MM.1S (cell line): ENCODE measurements at regions not wholly inside any gene's neighbourhood (a gene's known extent, or its start where the extent isn't known, plus 50 kb on each side); places are given as distances from the start of the nearest gene placed in this dataset.

Source experiments
- EZH2 ChIP-seq: fragments of 300-600 bp; sonication (generic); optimal IDR thresholded peaks from 2 replicates; pipeline ENCODE3; 2017; ENCODE audit warnings: low read depth, mild to moderate bottlenecking, antibody characterized with exemption, low read length, mixed read lengths
- EZH2phosphoT487 ChIP-seq: fragments of 300-600 bp; sonication (generic); IDR thresholded peaks from 2 replicates; pipeline ENCODE4 v1.6.1; 2018; ENCODE audit warnings: antibody characterized with exemption, low read length
- TF ChIP-seq, protein P1 (sequence below): fragments of 300-600 bp; sonication (generic); IDR thresholded peaks from 2 replicates; pipeline ENCODE4 v1.5.1; 2016; ENCODE audit warnings: antibody characterized with exemption, low read length, mixed read lengths

- TF ChIP-seq EZH2 (no peak), EZH2phosphoT487 (no peak)
- TF ChIP-seq, protein P1, sequence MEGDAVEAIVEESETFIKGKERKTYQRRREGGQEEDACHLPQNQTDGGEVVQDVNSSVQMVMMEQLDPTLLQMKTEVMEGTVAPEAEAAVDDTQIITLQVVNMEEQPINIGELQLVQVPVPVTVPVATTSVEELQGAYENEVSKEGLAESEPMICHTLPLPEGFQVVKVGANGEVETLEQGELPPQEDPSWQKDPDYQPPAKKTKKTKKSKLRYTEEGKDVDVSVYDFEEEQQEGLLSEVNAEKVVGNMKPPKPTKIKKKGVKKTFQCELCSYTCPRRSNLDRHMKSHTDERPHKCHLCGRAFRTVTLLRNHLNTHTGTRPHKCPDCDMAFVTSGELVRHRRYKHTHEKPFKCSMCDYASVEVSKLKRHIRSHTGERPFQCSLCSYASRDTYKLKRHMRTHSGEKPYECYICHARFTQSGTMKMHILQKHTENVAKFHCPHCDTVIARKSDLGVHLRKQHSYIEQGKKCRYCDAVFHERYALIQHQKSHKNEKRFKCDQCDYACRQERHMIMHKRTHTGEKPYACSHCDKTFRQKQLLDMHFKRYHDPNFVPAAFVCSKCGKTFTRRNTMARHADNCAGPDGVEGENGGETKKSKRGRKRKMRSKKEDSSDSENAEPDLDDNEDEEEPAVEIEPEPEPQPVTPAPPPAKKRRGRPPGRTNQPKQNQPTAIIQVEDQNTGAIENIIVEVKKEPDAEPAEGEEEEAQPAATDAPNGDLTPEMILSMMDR: no peak
These were observed 60.7 kb upstream of the ZNF169 start for GRCh38 chr9:94198414-94198813.
